ENCODE measurements at regions not wholly inside any gene's neighbourhood (a gene's known extent, or its start where the extent isn't known, plus 50 kb on each side); places are given as distances from the start of the nearest gene placed in this dataset.

DNA sequence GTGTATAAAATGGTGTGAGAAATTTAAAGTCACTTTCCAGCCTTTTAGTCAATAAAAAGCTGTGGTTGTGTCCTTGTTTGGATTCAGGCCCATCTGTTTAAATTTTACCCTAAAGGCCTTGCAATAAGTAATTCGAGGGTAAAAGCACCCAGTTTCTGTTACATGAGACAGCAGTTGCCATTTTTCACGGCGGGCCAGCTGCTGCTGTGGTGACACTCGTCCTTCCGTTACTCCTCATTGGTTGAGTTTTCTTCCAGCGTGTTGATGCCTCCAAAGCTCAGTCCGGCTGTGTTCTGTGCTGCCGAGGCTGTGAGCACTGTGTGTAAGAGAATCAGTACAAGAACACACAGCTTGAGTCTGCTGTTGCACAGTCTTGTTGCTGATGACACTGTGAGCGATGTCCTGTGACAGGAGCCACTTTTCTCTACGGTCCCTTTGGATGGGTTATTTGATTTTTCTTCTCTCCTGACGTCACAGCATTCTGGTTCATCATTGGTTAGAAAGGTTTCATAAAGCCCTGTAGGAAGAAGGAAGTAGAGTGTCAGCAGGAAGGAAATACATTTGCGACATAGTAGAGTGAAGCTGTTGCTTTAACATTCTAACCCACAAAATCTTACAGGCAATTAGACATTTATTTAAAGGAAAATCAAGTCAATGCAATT lies 602.5 kb upstream of the ARGLU1 start:
- no peaks in the 10 kb centered on the region for H3K9me3 ChIP-seq (ENCODE audit: low read length)
- no peaks in the 10 kb centered on the region for H3K27me3 ChIP-seq (ENCODE audit: insufficient read depth, low read depth, low read length)
- no peak overlapping the region for H3K27ac ChIP-seq (ENCODE audit: low read length)
- no peaks in the 10 kb centered on the region for H3F3A ChIP-seq (ENCODE audit: insufficient read depth, low read length, poor library complexity, severe bottlenecking)
- H3K36me3 ChIP-seq (ENCODE audit: insufficient read depth, low read length): no peaks in the 10 kb centered on the region
- no peak overlapping the region for H3K4me2 ChIP-seq (ENCODE audit: low read length)
- H3K79me2 ChIP-seq (replicated peaks; ENCODE audit: insufficient read depth, low read length): no peaks in the 10 kb centered on the region
- H3K9ac ChIP-seq (ENCODE audit: low read length): no peak overlapping the region
- no peaks in the 10 kb centered on the region for H3K9me2 ChIP-seq (ENCODE audit: insufficient read depth, low read length)
- H3K4me3 ChIP-seq (ENCODE audit: low read length): no peak overlapping the region
- no peak overlapping the region for H2AFZ ChIP-seq (ENCODE audit: low read depth, low read length)
- H4K20me1 ChIP-seq (ENCODE audit: insufficient read depth): no peaks in the 10 kb centered on the region
- TF ChIP-seq EZH2 (IDR thresholded peaks at IDR 0.05; ENCODE audit: borderline replicate concordance, insufficient read depth, low read length, poor library complexity, severe bottlenecking) (no peak), MXI1 (conservative IDR thresholded peaks at IDR 0.05; ENCODE audit: poor library complexity, severe bottlenecking) (no peak), RAD21 (conservative IDR thresholded peaks at IDR 0.05) (no peak), SMC3 (conservative IDR thresholded peaks at IDR 0.05; ENCODE audit: poor library complexity) (no peak), TAF1 (IDR thresholded peaks at IDR 0.05; ENCODE audit: low read depth) (no peak), EP300 (conservative IDR thresholded peaks at IDR 0.05; ENCODE audit: poor library complexity, severe bottlenecking) (no peak), POLR2AphosphoS5 (IDR thresholded peaks at IDR 0.05) (no peak)
- TF ChIP-seq, protein P1, sequence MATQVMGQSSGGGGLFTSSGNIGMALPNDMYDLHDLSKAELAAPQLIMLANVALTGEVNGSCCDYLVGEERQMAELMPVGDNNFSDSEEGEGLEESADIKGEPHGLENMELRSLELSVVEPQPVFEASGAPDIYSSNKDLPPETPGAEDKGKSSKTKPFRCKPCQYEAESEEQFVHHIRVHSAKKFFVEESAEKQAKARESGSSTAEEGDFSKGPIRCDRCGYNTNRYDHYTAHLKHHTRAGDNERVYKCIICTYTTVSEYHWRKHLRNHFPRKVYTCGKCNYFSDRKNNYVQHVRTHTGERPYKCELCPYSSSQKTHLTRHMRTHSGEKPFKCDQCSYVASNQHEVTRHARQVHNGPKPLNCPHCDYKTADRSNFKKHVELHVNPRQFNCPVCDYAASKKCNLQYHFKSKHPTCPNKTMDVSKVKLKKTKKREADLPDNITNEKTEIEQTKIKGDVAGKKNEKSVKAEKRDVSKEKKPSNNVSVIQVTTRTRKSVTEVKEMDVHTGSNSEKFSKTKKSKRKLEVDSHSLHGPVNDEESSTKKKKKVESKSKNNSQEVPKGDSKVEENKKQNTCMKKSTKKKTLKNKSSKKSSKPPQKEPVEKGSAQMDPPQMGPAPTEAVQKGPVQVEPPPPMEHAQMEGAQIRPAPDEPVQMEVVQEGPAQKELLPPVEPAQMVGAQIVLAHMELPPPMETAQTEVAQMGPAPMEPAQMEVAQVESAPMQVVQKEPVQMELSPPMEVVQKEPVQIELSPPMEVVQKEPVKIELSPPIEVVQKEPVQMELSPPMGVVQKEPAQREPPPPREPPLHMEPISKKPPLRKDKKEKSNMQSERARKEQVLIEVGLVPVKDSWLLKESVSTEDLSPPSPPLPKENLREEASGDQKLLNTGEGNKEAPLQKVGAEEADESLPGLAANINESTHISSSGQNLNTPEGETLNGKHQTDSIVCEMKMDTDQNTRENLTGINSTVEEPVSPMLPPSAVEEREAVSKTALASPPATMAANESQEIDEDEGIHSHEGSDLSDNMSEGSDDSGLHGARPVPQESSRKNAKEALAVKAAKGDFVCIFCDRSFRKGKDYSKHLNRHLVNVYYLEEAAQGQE (IDR thresholded peaks at IDR 0.05; ENCODE audit: borderline replicate concordance): no peak
- TF ChIP-seq, protein P2, sequence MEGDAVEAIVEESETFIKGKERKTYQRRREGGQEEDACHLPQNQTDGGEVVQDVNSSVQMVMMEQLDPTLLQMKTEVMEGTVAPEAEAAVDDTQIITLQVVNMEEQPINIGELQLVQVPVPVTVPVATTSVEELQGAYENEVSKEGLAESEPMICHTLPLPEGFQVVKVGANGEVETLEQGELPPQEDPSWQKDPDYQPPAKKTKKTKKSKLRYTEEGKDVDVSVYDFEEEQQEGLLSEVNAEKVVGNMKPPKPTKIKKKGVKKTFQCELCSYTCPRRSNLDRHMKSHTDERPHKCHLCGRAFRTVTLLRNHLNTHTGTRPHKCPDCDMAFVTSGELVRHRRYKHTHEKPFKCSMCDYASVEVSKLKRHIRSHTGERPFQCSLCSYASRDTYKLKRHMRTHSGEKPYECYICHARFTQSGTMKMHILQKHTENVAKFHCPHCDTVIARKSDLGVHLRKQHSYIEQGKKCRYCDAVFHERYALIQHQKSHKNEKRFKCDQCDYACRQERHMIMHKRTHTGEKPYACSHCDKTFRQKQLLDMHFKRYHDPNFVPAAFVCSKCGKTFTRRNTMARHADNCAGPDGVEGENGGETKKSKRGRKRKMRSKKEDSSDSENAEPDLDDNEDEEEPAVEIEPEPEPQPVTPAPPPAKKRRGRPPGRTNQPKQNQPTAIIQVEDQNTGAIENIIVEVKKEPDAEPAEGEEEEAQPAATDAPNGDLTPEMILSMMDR (IDR thresholded peaks at IDR 0.05; ENCODE audit: poor library complexity, severe bottlenecking): no peak

GRCh38 chr13:107157271-107157670 lies 589.3 kb upstream of the ARGLU1 start:
- Histone ChIP-seq H3K9me2 (ENCODE audit: insufficient read depth, low read length) (no peaks in the 10 kb centered on the region), H3K27ac (ENCODE audit: low read length) (no peak overlapping the region), H3K36me3 (ENCODE audit: insufficient read depth, low read length) (no peaks in the 10 kb centered on the region), H3F3A (ENCODE audit: insufficient read depth, low read length, poor library complexity, severe bottlenecking) (no peaks in the 10 kb centered on the region), H3K4me2 (ENCODE audit: low read length) (no peak overlapping the region), H4K20me1 (ENCODE audit: insufficient read depth) (no peaks in the 10 kb centered on the region), H3K9ac (ENCODE audit: low read length) (no peak overlapping the region), H3K4me3 (ENCODE audit: low read length) (no peak overlapping the region), H3K9me3 (ENCODE audit: low read length) (no peaks in the 10 kb centered on the region), H2AFZ (ENCODE audit: low read depth, low read length) (no peak overlapping the region), H3K27me3 (ENCODE audit: insufficient read depth, low read depth, low read length) (no peaks in the 10 kb centered on the region), H3K79me2 (replicated peaks; ENCODE audit: insufficient read depth, low read length) (no peaks in the 10 kb centered on the region)
- TF ChIP-seq EZH2 (IDR thresholded peaks at IDR 0.05; ENCODE audit: borderline replicate concordance, insufficient read depth, low read length, poor library complexity, severe bottlenecking) (no peak), SMC3 (conservative IDR thresholded peaks at IDR 0.05; ENCODE audit: poor library complexity) (no peak)

All from neural cell (in vitro differentiated cells).